HFFc6 (cell line): ENCODE measurements at regions not wholly inside any gene's neighbourhood (a gene's known extent, or its start where the extent isn't known, plus 50 kb on each side); places are given as distances from the start of the nearest gene placed in this dataset.
"Not testable (repeated sequence)": the region's sequence is repeated elsewhere in the genome, so short reads cannot be mapped to it uniquely, and the experiment has no call there.

Experiments used
- DNase-seq: peaks from one replicate; pipeline ENCODE4 v3.0.0-alpha.2; 2018
- H3K27ac Mint-ChIP-seq: 2 replicates; pipeline ENCODE4 v1.8.0; 2020; ENCODE audit warnings: mild to moderate bottlenecking, mixed read lengths
- H3K27me3 Mint-ChIP-seq: 2 replicates; pipeline ENCODE4 v1.8.0; 2021; ENCODE audit warnings: mild to moderate bottlenecking, moderate library complexity, mixed read lengths; ENCODE audit not compliant: insufficient read depth
- H3K36me3 Mint-ChIP-seq: 2 replicates; pipeline ENCODE4 v1.8.0; 2021; ENCODE audit warnings: low read depth, mixed read lengths
- H3K4me1 Mint-ChIP-seq: 2 replicates; pipeline ENCODE4 v1.8.0; 2020; ENCODE audit warnings: low read depth, mixed read lengths
- H3K4me3 Mint-ChIP-seq: 2 replicates; pipeline ENCODE4 v1.8.0; 2020; ENCODE audit warnings: mild to moderate bottlenecking, moderate library complexity, mixed read lengths
- H3K9me3 Mint-ChIP-seq: 2 replicates; pipeline ENCODE4 v1.8.0; 2020; ENCODE audit warnings: mild to moderate bottlenecking, mixed read lengths
- TF ChIP-seq, protein P1 (sequence below): fragments of 200-600 bp; sonication (generic); IDR thresholded peaks from 2 replicates; pipeline ENCODE4 v1.5.0; 2021; ENCODE audit warnings: antibody characterized with exemption, mild to moderate bottlenecking

DNA sequence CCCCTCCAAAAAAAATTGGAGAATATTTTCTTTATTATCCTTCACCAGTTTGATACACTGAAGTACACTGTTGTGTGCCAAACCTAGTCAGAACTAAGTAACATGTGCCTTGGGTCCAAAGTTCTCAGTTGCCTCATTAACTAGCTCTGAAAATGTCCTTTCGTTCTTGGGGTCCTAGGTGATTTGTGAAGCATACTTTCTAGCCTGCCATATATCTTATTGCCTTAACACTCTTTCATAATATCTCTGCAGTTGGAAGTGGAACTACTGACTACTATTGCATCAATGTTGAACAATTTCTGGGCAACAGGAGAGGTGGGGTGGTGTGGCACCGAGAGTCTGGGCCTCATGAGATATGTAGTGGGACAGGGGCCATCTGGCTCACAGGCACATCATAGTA, 592.9 kb upstream of the FBXO33 start:
- H3K36me3 Mint-ChIP-seq: no peaks in the 10 kb centered on the region
- H3K27me3 Mint-ChIP-seq: no peaks in the 10 kb centered on the region
- no peak for DNase-seq
- H3K4me1 Mint-ChIP-seq: no peaks in the 10 kb centered on the region
- H3K4me3 Mint-ChIP-seq: no peak overlapping the region
- no peak overlapping the region for H3K27ac Mint-ChIP-seq
- H3K9me3 Mint-ChIP-seq: peaks cover 10% of the 10 kb centered on the region
- TF ChIP-seq, protein P1, sequence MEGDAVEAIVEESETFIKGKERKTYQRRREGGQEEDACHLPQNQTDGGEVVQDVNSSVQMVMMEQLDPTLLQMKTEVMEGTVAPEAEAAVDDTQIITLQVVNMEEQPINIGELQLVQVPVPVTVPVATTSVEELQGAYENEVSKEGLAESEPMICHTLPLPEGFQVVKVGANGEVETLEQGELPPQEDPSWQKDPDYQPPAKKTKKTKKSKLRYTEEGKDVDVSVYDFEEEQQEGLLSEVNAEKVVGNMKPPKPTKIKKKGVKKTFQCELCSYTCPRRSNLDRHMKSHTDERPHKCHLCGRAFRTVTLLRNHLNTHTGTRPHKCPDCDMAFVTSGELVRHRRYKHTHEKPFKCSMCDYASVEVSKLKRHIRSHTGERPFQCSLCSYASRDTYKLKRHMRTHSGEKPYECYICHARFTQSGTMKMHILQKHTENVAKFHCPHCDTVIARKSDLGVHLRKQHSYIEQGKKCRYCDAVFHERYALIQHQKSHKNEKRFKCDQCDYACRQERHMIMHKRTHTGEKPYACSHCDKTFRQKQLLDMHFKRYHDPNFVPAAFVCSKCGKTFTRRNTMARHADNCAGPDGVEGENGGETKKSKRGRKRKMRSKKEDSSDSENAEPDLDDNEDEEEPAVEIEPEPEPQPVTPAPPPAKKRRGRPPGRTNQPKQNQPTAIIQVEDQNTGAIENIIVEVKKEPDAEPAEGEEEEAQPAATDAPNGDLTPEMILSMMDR: no peak

DNA sequence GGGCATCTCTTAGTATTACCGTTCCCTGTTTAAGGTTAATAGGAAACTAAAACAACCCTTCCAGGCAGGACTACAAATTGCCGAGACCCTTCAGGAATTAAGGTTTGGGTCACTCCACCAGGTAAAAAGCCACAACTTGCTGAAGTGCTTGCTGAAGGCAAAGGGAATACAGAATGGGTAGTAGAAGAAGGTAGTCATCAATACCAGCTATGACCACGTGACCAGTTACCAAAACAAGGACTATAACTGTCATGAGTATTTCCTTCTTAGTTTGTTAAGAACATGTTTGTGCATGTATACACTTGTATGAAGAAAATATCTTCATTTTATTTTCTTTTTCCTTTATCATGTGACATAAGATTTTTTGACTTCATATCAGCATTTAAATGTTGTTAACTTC, 578.7 kb upstream of the FBXO33 start:
- no peak for DNase-seq
- Mint-ChIP-seq H3K27me3 (no peaks in the 10 kb centered on the region), H3K36me3 (no peaks in the 10 kb centered on the region), H3K27ac (no peak overlapping the region), H3K4me1 (no peaks in the 10 kb centered on the region), H3K9me3 (peaks cover 64% of the 10 kb centered on the region), H3K4me3 (no peak overlapping the region)
- TF ChIP-seq, protein P1: no peak

DNA sequence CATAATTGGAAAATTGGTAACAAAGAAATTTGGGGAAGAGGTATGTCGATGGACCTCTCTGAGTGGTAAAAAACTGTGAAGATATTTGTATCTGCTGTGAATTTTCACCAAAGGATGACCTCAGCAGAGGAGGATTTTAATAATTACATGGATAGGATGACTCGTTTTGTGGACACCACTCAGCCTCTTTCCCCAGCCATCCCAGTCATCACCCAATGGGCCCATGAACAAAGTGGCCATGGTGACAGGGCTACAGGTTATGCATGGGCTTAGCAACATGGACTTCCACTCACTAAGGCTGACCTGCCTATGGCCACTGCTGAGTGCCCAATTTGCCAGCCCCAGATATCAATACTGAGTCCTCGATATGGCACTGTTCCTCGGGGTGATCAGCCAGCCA, 577.5 kb upstream of the FBXO33 start:
- no peak overlapping the region for H3K27ac Mint-ChIP-seq
- H3K36me3 Mint-ChIP-seq: no peaks in the 10 kb centered on the region
- TF ChIP-seq, protein P1: no peak
- H3K4me1 Mint-ChIP-seq: no peaks in the 10 kb centered on the region
- no peak for DNase-seq
- H3K9me3 Mint-ChIP-seq: peaks cover 62% of the 10 kb centered on the region
- no peak overlapping the region for H3K4me3 Mint-ChIP-seq
- no peaks in the 10 kb centered on the region for H3K27me3 Mint-ChIP-seq

DNA sequence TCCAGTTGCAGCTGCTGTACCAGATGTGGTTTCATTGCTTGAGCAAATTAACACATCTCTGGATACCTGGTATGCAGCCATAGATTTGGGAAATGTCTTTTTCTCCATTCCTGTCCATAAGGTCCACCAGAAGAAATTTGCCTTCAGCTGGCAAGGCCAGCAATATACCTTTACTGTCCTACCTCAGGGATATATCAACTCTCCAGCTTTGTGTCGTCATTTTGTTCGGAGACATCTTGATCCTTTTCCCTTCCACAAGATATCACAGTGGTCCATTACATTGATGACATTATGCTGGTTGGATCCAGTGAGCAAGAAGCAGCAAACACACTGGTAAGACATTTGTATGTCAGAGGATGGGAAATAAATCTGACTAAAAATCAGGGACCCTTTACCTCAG, 576.1 kb upstream of the FBXO33 start:
- H3K36me3 Mint-ChIP-seq: not testable (repeated sequence)

DNA sequence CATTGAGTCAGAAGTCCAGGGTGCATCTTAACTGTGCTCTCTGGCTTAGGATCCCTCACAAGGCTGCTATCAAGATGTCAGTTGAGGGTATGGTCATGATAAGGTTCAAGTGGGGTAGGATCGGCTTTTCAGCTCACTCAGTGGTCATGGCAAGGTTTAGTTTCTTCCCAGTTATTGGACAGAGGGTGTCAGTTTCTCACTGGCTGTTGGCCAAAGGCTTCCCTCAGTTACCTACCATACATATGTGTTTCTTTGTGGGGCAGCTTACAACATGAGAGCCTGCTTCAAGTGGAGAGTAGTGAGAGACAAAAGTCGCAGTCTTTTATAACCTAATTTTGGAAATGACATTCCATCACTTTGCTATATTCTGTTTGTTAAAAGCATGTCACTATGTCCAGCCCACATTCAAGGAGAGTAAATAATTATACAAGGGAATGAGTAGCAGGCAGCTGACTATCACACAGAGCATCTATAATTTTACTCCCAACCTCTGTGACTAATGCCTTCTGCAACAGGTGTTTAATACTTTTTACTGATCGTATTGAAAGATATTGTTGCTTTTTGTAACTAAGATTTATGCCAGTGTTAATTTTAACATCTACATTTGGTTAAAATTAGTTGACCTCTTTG, 572.8 kb upstream of the FBXO33 start:
- TF ChIP-seq, protein P1: no peak
- no peaks in the 10 kb centered on the region for H3K36me3 Mint-ChIP-seq
- no peak overlapping the region for H3K27ac Mint-ChIP-seq
- H3K4me1 Mint-ChIP-seq: no peaks in the 10 kb centered on the region
- peaks cover 55% of the 10 kb centered on the region for H3K9me3 Mint-ChIP-seq
- H3K4me3 Mint-ChIP-seq: no peak overlapping the region
- no peaks in the 10 kb centered on the region for H3K27me3 Mint-ChIP-seq
- no peak for DNase-seq

More for the DNA sequence above, 576.1 kb upstream of the FBXO33 start:
- DNase-seq, H3K27ac Mint-ChIP-seq, H3K4me3 Mint-ChIP-seq, H3K4me1 Mint-ChIP-seq, H3K27me3 Mint-ChIP-seq: not testable (repeated sequence)
- peaks cover 62% of the 10 kb centered on the region for H3K9me3 Mint-ChIP-seq

DNA sequence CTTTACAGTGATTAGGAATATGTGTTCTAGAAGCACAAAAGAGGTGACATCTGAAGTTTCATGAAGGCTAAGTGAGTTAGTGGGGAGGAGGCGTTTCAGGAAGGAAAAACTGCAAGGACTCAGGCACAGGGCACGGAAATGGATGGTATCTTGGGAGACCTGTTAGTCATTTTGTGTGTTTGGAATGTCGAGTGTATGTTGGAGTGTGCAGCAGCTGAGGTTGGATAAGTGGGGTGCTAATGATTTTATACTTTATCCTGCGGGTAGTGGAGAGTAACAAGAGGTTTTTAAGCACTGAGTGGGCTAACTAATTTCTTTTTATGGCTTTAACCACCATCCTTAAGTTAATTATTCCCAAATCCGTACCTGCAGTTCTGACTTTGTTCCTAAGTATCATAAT, 571.5 kb upstream of the FBXO33 start:
- H3K27me3 Mint-ChIP-seq: no peaks in the 10 kb centered on the region
- H3K4me3 Mint-ChIP-seq: no peak overlapping the region
- H3K36me3 Mint-ChIP-seq: no peaks in the 10 kb centered on the region
- H3K4me1 Mint-ChIP-seq: no peaks in the 10 kb centered on the region
- no peak overlapping the region for H3K27ac Mint-ChIP-seq
- peaks cover 51% of the 10 kb centered on the region for H3K9me3 Mint-ChIP-seq
- TF ChIP-seq, protein P1: no peak
- DNase-seq: no peak
